GM21526 (cell line): ENCODE measurements at regions not wholly inside any gene's neighbourhood (a gene's known extent, or its start where the extent isn't known, plus 50 kb on each side); places are given as distances from the start of the nearest gene placed in this dataset.

Experiments used
- ATAC-seq: cut with Tn5 transposase; IDR thresholded peaks from one replicate; pipeline ENCODE4 v1.9.1; 2021; ENCODE audit warnings: moderate library complexity; ENCODE audit not compliant: unreplicated experiment, low FRiP score

DNA sequence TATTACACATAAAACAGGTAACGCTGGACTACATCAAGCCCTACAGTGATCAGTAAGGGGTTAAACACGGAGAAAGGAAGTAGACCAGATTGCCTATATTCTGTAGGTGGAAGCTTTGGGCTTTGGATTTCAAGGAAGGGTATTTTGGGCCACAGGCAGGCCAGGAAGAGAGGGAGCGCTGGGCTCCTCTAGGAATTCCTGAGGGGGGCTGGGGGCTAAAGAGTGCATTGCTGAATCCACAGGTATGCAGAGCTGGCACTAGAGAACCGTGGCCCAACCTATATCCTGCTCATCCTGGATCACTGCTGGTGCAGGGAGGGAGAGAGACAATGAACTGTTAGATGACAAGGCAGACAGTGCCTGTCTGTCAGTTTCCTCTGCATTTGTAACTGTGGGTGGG lies 367.1 kb downstream of the CSNK1G3 start:
- ATAC-seq = no peak

DNA sequence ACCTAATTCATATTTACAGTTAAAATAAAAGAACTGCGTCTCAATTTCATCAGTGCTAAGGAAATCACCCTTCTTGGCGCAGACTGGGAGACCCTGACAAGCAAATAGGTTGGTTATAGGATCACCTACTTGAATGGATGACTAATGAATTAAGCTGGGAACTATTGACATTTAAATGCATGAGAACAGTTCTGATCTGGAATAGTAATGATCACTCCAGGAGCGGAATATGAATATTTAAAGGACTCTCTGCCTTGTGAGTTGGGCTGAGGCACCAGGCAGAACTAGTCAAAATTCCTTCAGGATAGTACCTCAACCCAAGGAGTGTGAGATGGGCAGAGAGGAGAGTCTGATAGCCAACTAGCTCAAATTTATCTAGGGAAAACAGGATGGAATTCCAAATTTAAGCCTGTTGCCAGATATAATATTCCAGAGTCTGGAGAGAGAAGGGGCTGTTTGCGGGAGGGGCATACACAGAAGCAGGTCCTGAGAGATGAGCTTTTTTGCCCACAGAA lies 364.4 kb downstream of the CSNK1G3 start:
- no peak for ATAC-seq

DNA sequence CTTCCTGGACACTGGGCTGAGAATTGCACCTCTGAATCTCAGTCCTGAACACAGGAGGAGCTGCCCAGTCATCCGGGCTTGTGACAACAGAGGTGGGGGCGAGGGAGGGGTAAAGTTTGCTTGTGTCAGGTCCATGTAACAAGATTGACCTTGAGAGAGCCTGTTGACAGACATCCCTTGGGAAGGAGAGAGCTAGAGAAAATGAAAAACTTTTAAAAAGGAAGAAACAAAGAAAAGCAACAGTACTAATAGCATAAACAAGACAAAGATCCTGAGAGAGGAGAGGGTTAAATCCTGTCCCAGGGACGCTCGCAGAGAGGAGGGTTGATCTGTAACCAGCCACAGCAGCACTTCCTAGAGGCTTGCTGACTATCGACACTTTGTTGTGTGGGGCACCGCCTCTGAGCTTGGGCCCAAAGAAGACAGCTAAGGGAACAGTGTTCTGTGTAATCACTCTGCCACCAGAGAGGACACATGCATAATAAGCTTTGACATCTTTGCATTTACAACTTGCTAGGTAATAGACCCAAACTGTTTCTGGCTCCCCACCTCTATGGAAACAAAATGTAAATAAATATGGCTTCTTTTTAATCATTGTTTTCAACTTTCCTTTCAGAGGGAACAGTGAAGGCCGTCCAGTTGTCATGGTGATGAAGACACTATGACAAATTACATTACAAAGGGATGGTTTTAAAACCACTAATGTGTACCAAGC lies 363.7 kb downstream of the CSNK1G3 start:
- ATAC-seq = no peak

DNA sequence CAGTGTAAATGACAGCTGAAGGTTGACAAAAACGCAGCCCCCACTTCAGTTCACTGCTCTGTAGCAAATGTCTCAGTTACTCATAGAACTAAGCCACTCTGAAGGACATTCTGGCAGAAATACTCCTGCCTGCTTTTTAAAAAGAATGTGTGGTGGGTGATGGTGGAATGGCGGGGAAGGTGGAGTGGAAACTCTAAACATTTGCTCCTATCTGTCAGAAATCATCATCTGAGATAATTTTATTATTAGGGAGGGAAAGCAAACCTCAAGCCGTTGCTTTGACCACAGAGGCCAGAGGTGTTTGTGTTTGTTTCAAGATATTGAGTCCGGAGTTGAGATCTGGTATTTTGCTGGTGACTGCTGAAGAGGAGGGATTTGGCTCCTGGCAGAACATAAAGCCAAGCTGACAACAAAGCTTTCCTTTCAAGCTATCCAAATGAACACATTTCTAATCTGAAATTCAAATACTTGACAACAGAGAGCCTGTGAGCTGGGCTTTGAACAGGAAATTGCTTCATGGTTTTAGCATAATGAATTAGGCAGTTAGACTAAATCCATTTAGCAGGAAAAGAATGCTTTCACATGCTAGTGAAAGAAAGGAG lies 362.7 kb downstream of the CSNK1G3 start:
- no peak for ATAC-seq

DNA sequence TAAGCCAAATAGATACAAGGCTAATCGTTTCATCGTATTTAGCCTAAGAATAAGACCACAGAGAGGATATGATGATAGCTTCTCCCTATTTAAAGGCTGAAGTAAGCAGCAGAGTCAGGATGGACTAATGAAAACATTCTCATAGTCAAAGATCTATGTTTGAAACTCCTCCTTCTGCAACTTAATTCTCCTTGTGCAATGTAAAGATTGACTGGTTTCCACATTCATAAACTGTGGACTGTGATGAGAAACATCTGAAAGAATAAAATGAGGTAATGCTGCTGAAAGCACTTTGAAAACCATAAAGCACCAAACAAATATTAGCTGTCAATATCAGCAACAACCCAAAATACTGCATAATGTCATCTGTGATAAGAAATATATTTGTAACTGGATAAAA lies 361.9 kb downstream of the CSNK1G3 start:
- ATAC-seq = no peak

DNA sequence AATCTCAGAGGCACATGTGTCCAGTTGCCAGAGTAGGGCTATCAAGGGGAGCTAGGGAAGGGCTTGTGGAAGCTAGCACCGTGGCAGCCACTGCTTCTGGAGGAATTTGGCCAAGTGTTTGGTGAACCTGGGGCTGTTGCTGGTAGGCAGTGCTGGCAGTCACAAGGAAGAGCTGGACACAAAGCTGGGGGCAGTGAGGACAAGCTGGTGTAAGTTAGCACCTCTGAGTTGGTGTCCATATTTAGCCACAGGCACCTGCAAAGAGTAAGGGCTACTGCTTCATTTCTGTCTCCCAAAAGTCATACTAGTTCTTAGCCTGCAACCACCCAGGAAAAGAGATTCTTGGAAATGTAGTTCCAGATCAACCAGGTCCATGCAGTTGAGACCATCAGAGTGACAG lies 359.4 kb downstream of the CSNK1G3 start:
- no peak for ATAC-seq

DNA sequence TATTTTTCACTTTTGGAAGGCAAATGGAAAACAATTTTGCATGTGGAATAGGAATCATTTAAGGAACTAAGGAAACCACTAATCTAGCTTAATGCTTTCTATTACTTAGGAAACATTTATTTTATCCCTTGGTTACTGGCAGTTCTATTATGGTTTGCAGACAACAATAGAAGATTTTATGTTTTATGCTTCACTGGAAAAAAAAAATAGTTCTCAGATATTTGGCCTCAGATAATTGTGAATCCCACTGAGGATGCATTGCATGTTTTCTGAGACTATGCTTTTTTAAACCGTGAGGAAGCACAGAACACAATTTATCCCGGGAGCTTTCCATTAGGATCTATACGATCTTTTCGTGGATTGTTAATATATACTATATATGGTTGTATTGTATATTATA lies 356.9 kb downstream of the CSNK1G3 start:
- ATAC-seq = no peak

DNA sequence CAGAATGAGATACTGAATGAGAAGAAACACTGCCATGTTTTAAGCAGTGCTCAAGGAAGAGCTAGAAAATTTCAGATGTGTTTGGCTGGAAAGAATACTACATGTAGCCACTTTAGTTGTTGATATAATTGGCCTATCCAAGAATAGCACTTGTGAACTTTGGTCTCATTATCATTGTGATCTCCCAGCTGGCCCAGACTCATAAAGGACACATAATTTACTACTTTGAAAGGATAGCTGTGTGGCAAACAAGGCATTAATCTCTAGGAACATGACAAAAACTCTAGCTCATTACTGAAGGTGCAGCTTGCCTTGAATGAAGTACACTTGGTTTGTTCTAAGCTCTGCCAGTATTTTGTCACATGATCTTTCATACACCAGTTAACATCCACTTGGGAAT lies 356.3 kb downstream of the CSNK1G3 start:
- ATAC-seq = no peak

DNA sequence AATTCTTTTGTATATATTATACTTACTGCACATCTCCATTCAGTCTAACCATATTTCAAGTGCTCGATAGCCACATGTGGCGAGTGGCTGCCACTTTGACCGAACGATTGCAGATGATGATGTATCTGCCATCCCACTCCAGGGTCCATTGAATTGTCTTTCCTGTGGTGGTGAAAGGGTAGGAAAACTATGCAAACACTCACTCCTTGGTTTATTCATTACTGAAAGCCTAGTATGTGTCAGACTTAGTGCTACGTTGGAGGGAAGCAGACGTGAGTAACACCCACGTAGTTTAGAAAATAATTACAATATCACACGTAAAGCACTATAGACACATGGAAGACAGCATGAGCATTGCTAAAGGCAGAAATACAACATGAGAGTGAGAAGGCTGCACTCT lies 353.7 kb downstream of the CSNK1G3 start:
- ATAC-seq = no peak

DNA sequence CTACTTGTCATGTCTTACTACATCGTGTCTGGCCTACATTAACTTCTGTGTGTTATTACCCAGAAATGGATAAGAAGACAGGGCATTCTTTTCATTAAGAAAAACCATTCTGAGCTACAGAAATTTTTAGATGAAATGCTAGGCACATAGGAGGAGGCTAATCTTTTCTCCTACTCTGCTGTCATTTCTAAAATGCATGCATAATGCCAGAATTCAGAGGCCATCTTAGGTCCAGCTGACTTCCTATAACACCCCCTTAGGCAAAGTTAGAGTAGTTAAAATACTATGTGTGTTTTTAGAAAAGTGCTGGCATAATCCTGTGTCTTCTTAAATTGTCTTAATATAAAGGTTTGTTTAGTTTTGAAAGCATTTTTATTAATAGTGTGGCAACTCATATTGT lies 352.6 kb downstream of the CSNK1G3 start:
- no peak for ATAC-seq

DNA sequence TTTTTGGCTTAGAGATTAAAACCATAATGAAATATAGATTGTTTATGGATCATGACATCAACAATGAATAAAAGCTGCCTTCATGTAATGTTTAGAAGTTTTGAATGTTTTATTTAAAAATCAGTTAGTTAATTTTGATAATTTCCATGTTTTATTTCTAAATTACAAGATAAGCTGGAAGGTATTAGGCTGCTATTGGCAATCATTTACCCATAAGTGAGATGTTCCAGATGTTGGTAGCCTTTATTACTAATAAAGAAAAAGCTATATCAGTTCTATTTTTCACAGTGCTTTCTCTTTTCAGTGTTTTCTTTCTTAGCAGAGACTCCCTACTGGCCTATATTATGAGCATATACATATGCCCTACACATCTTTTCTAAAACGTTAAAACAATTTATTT lies 347.0 kb downstream of the CSNK1G3 start:
- ATAC-seq = no peak

DNA sequence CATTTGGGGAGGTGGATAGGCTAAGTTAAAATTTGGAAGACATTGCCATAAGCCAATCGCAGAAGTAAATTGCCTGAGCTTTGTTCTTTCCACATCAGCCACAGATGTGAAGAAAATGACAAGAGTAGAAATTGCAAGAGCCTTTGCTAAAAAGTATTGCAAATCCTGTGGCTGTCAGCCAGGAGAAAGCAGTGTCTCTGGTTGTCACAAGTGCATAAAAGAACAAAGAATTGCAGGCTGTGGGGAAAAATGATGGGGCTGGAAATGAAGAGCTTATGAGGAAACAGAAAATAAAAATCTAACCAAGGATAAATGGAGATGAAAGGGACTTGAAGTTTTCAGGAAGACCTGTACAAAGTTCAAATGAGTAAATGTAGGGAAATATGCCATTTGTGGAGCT lies 344.8 kb downstream of the CSNK1G3 start:
- no peak for ATAC-seq

DNA sequence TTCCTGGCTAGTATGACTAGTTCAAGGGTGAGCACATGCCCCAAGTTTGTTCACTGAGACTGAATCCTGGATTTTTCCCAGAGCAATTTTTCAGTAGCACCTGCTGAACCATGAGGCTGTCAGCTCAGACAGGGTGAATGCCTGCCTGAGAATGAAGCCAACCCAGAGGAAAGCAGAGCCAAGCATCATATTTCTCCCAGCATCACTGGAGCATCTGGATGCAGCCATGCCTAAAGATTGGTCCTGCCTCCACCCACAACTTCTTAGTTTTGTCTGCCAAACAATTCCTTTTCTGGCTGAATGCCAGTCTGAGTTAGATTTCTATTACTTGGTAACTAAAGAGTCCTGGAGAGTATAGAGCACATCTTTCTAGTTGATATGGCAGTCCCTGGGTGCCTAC lies 343.6 kb downstream of the CSNK1G3 start:
- ATAC-seq = no peak

DNA sequence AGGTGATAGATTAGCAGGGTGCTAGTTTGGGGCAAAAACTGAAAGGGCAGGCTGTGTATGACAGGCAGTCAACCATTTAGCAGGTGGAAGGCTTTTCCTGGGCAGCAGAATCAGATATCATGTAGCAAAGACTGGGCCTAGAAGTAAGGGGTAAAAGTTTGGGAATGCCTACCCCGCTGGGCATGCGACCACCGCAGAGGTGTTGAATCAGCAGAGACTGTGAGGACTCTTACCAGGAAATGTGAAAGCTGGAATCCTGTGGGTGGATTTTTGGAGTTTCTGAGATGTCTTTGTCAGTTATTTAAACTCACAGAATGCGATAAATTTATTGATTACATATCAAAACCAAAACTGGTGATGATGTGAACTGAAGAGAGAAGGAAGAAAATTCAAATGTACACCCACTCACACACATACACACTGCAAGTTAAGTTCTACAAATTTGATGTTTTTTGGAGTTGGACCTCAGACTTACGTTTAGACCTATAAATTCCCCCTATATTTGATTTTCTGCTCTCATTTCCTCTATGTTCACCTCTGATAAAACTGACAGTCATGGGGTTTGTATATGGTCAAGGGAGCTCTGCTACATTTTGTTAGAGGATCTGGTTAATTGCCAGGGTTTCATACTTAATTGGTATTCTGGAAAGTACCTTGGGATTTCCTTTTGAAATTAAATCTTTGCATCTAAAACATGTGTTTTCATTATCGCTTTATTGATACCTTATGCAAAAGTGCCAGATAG lies 333.6 kb downstream of the CSNK1G3 start:
- no peak for ATAC-seq

DNA sequence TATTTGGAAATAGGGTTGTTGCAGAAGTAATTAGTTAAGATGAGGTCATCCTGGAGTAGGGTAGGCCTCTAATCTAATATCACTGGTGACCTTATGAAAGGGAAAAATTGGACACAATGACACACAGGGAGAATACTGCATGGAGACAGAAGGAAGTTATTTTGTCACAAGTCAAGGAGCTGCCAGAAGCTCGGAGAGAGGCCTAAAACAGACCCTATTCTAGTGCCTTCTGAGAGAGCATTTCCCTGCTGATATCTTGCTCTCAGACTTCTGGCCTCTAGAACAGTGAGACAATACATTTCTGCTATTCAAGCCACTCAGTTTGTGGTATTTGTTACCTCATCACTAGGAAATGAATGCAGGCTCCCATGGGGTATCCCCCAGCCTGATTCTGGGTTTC lies 332.9 kb downstream of the CSNK1G3 start:
- no peak for ATAC-seq

DNA sequence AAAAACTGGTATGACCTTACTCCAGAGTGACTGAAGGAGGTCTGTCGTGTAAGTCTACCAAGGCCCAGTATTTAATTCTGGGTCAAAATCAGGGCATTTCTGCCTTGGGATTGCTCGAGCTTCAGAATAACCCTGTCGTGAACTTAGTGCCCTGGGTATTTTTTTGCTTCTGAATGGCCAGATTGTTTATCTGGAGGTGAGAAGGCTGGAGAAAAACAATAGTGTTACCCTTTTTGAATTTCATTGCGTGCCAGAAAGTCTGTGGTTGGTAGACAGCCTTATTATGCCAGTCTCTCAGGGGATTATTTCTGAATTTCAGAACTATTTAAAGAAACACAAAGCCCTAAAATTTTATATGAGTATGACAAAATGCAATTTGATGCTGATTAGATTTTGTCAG lies 323.4 kb downstream of the CSNK1G3 start:
- no peak for ATAC-seq

DNA sequence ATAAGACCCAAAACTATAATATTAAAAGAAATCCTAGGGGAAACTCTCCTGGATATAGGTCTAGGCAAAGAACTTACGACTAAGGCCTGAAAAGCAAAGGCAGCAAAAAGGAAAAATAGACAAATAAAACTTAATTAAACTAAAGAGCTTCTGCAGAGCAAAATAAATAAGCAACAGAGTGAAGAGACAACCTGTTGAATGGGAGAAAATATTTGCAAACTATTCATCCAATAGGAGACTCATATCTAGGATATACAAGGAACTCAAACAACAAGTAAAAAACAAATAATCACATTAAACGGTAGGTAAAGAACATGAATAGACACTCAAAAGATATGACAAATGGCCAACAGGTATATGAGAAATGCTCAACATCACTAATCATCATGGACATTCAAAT lies 318.6 kb downstream of the CSNK1G3 start:
- ATAC-seq = no peak

DNA sequence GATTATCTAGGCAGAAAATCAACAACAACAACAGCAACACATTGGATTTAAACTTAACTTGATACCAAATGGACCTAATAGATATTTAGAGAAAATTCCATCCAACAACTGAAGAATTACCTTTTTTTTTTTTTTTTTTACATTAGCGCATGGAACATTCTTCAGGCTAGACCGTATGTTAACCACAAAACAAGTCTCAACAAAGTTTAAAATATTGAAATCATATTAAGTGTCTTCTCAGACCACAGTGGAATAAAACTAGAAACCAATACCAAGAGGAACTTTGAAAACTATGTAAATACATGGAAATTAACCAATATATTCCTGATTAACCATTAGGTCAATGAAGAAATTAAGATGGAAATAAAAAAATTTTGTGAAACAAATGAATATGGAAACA lies 315.8 kb downstream of the CSNK1G3 start:
- ATAC-seq = no peak

DNA sequence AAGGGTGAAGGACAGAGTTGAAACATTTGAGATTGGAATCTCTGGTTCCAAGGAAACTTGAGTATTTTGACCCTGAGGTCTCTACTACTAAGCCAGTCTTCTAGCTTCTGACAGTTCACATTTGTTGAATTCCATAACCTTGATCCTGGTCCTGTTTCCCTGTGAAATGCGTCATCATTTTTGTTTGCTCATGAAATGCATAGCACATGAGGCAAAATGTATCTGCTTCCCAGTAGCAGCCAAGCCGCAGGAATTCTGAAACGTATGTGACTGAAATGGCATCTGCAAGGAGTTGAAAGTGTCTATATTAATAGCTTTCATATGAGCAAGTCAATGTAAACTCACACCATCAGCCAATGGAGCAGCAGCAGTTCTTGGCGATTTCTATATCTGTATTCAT lies 307.9 kb downstream of the CSNK1G3 start:
- ATAC-seq = no peak

DNA sequence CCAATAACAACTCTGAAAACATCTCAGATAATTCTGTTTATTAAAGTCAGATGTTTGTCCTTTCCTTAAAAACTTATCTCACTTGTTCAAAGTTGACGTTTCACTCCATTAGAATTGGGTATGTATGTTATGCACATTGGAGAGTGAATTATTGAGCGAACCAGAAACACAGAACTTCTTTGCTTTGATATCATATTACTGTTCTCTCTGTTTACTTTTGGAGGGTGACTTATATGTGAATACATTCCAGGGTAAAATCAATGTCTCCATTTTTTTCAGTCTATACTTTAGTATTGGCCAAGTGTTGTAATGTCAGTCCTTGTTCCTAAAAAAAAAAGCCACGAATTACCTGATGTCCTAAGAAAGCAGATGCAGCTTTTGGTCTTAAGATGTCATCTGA lies 307.4 kb downstream of the CSNK1G3 start:
- ATAC-seq = no peak

DNA sequence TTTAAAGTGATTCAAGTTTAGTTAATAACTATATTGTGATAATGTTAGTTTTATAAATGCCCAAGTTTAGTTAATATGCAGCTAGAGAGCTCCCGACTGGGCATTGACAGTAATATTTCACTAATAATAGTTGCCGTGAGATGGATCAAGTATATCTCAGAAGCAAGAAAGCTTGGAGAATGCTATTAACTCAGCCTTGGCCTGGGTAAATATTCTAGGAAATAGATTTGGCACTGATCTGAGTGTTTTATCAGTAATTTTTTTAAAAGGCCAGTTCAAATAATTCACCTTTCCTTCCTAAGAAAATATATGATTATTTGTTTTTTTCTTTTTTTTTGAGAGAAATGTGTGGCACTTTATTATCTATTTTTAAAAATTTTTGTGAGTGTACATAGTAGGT lies 305.3 kb downstream of the CSNK1G3 start:
- no peak for ATAC-seq
